Nucleus accumbens (tissue), 56 donors: ENCODE measurements at regions not wholly inside any gene's neighbourhood (a gene's known extent, or its start where the extent isn't known, plus 50 kb on each side); places are given as distances from the start of the nearest gene placed in this dataset.

Source experiments
- DNase-seq, 56 donors: peaks; one replicate each; lab custom pipeline; 2025; lab: John Stamatoyannopoulos, UW

DNA sequence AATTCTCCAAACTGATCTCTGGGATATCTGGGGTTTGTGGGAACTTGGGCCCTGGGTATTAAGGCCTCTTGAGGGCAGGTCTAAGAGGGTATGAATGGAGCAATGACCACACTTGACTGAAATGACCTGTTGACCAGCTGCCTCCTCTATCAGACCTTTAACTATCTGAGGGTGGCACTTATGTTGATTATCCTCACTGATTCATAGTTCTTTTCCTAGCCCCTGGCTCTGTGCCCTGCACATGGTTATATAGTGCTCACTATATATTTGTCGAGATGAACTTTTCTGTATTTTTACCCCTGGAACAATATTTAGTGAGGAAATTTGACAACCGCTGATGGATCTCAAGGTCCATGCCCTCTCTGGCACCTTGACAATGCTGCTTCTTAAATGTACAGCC lies 305.5 kb upstream of the PLET1 start:
- no peak for DNase-seq

DNA sequence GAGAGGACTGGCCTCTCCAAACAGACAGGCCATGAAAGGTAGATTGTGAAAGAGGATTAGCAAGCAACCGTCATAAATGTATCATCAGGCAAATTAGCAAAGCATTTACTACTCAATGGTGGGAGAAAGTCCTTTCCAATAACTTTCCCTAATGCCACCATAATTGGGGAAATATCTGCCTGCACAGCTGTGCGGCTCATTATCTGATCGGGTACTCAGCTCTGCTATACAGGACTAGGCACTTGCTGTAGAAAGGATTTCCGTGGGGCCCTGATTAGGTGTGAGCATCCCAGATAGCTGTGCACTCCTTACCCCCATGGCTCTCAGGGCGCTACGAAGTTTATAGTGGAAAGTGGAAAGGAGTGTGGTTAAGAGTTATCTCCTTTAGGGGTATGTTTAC lies 309.7 kb upstream of the PLET1 start:
- no peak for DNase-seq

DNA sequence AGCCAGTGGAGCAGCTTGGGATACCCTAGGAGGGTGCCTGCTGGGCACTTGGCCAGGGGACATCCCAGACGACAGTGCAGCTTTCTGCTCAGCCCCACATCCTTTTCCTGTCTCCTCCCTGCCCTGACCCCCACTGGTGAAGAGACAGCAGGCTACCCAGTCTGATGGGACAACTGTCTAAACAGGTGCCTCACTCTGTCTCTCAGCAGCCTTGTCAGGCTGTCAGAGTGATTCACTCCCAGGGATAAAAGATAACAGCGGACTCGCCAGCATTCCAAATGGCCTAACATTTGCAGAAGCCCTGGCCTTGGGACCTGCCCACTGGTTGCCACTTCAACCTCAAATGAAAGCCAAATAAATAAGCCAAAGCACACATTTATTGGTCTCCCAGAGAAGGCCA lies 318.6 kb upstream of the PLET1 start:
- DNase-seq, result no peak

DNA sequence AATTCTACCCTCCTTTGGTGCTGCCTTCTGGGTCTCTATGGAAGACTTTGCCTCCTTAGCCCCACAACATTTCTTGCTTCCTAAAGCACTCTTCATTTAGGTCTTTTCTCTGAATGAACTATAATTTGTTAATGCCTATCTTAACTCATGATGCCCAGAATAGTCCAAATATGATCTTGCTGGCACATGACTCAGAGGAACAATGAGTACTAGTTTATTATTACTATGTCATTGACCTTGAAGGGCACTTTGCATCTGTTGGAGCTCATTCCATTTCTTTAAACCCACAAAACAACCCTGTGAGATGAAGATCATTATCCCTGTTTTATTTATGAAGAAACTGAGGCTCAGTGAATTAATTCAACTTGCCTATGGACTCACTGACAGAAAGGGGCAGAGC lies 320.2 kb upstream of the PLET1 start:
- DNase-seq, result no peak

DNA sequence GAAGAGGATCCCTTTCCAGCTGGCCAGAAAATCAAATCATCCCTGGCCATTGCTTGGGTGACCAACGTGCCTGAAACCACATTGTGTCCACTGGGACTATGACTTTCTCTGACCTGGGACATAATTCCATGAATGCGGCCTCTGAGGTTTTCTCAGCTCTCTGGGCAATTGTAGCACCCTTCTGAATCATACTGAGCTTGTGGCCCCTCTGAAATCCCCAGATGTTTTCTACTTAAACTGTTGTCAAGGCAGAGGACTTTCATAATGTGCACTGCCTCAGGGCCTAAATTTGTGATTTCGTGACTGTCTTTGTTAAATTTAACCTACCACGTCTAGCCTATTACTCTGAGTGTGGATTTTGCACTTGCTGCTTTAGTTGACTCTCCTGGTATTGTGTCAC lies 321.1 kb upstream of the PLET1 start:
- DNase-seq, result no peak

DNA sequence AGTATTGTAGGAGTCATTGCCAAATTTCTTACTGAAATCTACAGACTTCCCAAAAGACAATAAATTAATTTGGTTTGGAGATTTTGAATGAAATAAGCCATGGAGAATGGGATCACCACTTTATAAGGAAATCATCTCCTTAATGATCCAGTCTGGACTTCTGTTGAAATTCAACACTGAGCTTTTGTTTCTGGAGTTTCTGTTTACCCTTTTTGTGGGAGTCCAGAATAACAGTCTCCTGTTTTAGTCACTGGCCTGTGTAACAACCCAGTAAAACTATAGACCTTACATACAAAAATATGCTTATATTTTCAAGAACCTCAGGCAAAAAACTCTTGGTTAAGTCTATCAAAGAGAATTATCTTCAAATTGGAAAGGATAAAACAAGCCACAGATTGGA lies 321.7 kb upstream of the PLET1 start:
- DNase-seq, result no peak

DNA sequence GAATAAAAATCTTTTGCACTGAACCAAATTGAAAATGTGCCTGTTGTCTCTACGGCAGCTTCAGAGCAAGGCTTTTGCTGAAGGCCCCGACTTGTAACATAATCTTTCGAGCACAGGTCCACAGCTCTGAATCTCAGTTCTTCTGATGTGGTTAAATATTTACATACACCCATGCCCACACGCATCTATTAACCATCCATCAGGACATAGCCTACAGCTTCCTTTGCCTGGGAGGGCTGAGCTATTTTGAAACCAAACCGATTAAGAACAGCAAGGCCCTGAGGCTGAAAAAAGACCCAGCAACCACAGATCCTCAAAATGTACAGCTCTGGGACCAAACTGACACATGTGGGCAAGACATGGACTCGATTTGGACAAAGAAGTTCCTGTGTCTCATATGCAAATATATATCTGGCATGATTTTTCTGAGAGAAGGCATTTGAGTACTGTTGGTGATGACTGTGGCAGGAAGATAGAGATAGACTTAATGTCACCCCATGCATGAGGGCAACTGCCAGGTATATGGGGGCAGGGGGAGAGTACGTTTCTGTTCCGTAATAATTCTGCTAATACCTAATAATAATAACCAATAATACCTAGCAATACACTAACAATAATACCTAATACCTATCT lies 322.7 kb upstream of the PLET1 start:
- DNase-seq, result no peak

DNA sequence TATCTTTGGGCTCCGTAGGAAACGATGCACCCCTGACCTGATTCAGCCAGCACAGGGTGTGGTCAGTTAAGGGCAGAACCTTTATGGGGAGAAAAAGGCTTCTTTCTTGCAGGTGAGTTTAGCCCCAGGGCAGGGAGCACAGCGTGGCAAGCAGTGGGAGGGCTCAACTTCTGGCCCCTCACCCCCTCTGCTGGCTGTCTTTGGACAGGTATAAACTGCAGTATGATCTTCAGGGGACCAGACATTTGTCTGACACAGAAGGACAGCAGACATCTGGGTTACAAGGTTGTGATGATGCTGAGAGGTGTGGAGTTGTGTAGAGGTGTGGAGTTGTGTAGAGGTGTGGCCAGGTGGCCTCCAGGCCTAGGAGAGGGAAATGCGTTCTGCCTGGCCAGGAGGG lies 324.0 kb upstream of the PLET1 start:
- peak in 1 of 56 donors; percentile 4 for DNase-seq

DNA sequence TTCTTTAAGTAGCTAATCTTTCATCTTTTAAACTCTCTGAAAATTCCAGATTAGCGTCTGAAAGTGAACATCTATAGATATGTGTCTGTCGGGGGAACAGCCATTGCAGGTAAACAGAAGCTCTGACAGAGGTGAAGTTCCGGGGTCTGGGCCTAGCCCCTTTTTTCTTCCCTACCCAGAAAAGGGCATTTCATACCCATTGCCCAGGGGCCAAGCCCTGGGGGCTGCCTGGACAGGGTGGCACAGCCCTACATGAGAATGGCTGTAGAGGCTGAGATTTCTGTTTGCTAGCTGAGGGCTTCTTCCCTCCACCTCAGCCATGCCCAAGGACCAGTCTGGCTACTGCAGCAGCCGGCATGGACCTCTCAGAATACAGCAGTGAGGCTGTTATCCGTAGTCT lies 327.0 kb upstream of the PLET1 start:
- DNase-seq, result no peak

DNA sequence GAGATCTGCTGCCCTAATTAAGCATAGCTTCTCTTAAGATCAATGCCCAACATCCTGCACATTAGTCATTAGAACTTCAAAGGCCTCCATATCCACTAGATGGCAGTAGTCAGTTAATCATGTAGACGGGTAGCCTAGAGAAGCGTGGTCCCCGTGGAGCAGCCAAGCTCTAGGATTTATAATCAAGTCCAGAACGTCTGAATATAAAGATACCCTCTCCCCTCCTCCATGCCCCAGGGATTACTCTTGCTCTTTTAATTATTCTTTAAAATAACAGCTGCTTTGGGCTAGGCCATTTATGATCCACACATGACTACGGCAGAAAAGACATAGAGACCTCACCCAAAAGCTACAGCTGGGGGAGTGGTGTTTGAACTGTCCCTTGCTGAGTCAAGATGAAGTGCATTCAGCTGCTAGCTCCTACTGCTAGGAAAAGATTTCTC lies 327.6 kb upstream of the PLET1 start:
- peak in 47 of 56 donors; percentile 9 to 89 (median 52) for DNase-seq

DNA sequence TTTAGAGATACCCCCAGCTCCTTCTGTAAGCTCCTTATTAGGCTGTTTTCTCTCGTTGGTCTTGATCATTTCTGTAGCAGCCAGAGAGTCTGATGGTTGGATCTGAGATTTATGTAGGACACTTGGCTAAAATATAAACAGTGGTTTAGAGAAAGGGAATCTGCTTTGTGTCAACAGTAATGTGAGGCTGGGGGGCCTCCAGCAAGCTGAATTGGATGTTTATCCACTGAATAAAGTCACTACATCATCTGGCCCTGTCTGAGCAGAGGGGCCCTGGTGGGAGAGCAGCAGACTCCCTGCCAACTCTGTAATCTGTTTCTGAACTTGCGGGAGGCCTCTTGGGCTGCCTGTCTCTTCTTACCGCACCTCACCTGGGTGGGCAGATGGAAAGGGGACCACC lies 328.5 kb upstream of the PLET1 start:
- DNase-seq, result no peak

DNA sequence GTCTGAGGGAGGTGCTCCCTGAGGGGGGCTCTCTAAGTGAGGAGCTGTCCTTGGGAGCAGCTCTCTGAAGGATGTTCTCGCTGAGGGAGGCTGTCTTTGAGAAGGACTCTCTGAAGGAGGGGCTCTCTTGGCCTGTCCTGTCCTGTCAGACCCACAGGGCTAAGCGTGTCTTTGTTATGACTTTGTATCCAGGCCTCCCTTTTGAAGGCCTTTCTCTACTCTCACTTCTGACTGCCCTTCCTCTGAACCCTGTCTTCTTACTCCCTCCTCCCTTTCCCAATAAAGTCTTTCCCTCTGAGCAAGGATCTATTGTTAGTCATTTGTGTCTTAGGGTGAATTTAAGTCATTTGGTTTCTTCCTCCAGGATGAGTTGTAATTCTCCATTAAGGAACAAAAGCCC lies 330.1 kb upstream of the PLET1 start:
- no peak for DNase-seq

DNA sequence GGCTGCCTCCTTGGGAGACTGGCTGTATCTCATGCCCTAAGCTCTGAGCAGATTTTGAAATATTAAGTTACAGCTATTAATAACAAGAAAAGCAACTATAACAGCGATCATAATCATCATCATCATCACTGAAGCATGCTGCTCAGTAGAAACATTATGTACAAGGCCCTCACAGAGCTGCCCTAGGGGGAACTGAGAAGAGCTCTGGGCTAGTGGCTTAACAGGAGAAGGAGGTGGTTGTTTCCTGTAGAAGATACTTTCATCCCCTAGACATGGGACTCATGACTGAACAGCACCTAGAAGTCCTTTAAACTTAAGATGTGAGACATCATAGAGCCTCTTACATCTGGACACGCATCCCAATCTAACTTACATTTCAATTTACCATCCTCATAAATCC lies 332.8 kb upstream of the PLET1 start:
- no peak for DNase-seq

DNA sequence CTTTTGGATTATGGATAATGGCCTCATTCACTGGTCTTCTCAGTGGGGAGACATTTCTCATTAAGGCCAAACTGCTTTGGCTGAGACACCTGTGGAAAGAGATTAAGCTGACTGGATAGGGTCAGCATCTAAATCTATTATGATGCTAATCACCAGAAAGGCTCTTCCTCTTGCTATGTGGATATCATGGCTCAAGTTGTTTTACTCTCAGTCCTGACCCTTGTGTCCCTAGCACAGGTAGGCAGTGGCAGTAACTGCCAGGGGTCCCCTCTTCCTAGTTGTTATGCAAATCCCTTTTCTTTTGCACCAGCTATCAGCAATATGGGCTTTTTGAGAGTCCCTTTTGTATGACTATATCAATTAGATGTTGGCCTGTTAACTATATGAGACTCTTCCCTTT lies 335.7 kb upstream of the PLET1 start:
- DNase-seq, result no peak

DNA sequence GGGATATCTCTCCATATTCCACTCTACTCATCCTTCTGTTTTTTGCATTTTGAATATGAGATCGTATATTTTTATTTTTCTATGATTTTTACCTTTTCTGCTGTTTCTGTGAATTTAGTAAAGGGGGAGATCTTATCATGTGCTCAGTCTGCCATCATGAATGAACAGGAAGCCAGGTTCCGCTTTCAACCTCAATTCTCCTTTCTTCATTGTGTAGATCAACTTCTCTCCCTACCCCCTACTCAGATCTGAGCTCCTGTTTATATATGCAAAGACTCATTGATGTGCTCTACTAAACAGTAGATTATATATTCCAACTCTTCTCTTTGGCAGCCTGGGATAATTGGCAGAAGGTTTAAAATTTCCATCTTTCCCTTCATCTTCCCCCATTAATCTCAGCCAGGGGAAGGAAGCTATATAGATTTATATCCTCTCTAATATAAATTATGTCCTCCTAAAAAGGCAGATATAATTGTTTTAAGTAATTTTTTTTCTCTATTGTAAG lies 336.7 kb upstream of the PLET1 start:
- no peak for DNase-seq

DNA sequence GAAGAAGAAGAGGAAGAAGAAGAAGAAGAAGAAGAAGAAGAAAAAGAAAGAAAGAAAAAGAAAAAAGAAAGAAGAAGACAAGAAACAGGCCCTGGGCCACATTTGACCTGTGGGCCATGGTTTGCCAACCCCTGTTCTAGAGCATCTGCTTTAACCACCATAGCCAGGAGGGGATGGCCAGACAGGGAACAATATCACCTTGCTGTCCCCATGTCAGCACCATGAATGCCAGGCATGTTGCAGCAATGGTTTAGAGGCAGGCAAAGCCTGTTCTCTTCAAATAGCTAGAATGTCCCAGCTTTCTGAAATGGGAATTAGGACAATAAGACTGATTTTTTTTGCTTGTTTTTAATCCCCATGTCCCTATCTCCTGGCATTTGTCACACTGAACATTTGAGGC lies 338.6 kb upstream of the PLET1 start:
- DNase-seq, result no peak

DNA sequence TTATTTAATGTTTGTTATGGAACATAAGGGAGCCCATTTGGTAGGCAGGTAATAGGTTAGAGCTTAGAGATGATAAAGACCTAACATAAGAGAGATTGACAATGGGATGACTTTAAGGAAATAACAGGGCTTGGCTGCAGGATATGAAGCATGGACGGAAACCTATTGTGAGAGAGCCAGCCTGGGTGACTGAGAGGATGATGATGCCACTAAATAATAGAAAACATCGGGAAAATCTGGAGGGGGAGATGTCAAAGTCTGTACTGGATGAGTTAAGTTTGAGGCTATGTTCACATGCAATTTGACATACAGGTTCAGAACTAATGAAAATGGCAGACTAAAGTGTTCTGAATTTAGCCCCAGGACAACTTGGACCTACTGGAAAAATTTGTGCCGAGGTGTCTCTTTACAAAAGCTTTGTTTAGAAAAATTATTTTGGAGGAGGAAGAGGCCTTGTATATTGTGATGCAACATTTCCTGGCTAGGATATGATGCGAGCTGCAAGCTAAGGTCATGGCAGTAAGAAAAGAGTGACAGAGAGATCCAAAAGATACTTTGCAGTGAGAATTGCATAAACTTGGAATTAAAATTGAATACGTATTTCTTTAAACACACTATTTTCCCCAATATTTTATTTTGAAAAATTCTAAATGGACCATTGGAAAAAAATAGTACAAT lies 339.3 kb upstream of the PLET1 start:
- DNase-seq, result no peak

DNA sequence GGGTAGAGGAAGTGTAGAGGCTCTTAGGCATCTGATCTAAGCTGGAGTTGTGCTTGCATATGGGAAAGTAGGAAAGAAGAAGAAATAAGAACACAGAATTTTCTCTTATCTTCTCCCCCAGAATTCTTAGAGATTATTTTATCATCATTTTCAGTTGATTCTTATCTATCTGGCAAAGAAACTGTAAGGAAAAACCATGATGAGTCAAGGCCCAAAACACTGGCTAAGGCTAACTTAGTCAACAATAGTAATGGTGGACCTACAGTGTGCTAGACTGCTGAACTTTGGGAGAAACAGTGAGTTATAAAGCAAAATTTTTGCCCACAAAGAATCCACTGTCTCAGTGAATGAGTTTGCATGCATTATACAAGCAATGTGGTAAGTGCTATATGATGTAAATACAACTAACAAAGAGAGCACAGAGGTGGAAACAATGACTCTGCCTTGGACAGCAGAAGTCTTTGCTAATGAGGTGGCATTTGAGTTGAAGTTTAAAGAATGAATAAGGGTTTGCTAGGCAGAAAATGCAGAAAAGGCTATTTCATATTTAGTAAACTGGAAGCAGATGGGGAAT lies 344.5 kb upstream of the PLET1 start:
- DNase-seq, result no peak

DNA sequence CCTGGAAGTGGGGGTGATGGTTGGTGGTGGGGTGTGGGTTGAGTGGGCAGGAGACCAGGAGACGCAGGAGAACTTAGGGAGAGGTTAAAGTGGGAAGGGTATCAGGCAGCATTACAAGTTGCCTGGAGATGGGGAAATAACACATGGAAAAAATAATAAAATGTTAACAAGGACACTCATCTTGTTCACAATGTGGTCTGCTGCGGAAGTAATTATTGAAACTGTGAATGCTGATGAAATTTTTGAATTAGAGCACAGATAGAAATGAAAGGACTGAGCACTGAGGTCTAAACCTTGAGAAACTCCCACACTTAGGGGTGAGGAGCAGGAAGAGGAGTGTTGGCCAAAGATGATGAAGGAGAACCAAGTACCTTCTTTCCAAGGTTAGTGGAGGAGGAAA lies 346.0 kb upstream of the PLET1 start:
- DNase-seq, result no peak

DNA sequence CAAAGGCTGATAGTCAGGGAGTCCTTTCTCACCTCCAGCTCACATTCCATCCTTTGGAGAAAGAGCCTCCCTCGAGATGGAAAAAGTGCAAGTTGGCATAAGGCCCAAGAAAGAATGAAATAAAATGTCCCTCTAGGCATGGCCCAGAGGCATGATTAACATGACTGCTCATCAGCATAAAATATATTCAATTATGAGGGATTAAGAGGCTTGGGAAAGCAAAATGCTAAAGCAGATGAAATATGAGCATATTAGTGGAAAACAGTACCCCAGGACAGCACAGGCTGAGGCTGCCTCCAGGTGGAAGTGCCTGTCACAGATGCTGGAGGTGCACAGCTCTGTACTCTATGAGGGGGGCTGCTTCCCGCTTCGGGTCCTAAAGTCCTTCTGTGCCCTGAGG lies 347.8 kb upstream of the PLET1 start:
- DNase-seq, result no peak

DNA sequence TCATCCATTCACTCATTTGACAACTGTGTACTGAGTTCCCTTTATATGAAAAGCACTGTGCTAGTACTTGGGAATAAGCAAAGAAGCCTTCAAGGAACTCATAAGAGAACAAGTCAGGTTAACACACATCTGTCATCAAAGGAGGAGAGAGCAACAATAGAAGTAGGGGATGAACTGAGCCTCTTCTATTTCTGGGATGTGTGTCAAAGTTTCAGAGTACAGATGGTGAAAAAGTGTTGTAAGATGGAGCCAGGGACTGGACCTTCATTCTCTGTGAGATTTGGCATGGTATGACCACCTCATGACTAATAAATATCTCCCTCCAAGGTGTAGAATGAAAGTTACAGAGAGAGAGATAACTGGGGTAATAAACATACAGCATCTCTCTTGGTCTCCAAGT lies 349.8 kb upstream of the PLET1 start:
- no peak for DNase-seq
